Fibroblast of lung (primary cell): ENCODE measurements at regions not wholly inside any gene's neighbourhood (a gene's known extent, or its start where the extent isn't known, plus 50 kb on each side); places are given as distances from the start of the nearest gene placed in this dataset.

Experiments used
- DNase-seq, 2 donors: peaks; one replicate each; pipeline versions ENCODE4 v3.0.0 to v3.0.0-alpha.2; 2010; ENCODE audit warnings: low read depth in 2 of 2
- H2AFZ ChIP-seq: 2 replicates; pipeline ENCODE4 v1.5.1; 2012; ENCODE audit warnings: low read length, control low read depth, inconsistent platforms
- H3K27ac ChIP-seq: 2 replicates; pipeline ENCODE4 v1.5.1; 2011; ENCODE audit warnings: low read length, control low read depth; ENCODE audit not compliant: insufficient read depth
- H3K27me3 ChIP-seq: 2 replicates; pipeline ENCODE4 v1.5.1; 2011; ENCODE audit warnings: mild to moderate bottlenecking, low read length; ENCODE audit not compliant: control insufficient read depth, insufficient read depth
- H3K36me3 ChIP-seq: 2 replicates; pipeline ENCODE4 v1.5.1; 2011; ENCODE audit warnings: low read length; ENCODE audit not compliant: control insufficient read depth, insufficient read depth
- H3K4me1 ChIP-seq: 2 replicates; pipeline ENCODE4 v1.5.1; 2011; ENCODE audit warnings: low read length; ENCODE audit not compliant: control insufficient read depth, insufficient read depth; ENCODE audit errors: extremely low read depth
- H3K4me2 ChIP-seq: 2 replicates; pipeline ENCODE4 v1.5.1; 2011; ENCODE audit warnings: low read length, control low read depth; ENCODE audit not compliant: insufficient read depth; ENCODE audit errors: extremely low read depth
- H3K4me3 ChIP-seq, 4 experiments: fragments of 200-600 bp in 1 of 4; sonication (generic) in 1 of 4; replicated peaks in 1 of 4; 2 replicates each; pipeline ENCODE4 v1.5.1; 2011 to 2016; ENCODE audit warnings: low read length in 4 of 4, low read depth in 3 of 4, mild to moderate bottlenecking in 3 of 4, control low read depth in 2 of 4, inconsistent platforms in 1 of 4, mixed read lengths in 1 of 4; ENCODE audit not compliant: insufficient read depth in 1 of 4; ENCODE audit errors: control extremely low read depth in 1 of 4
- H3K79me2 ChIP-seq: 2 replicates; pipeline ENCODE4 v1.5.1; 2012; ENCODE audit warnings: mild to moderate bottlenecking, low read length, inconsistent platforms; ENCODE audit not compliant: control insufficient read depth, insufficient read depth
- H3K9ac ChIP-seq: 2 replicates; pipeline ENCODE4 v1.5.1; 2011; ENCODE audit warnings: mild to moderate bottlenecking, low read length, control low read depth; ENCODE audit not compliant: insufficient read depth
- H3K9me3 ChIP-seq: 2 replicates; pipeline ENCODE4 v1.5.1; 2012; ENCODE audit warnings: low read depth, low read length; ENCODE audit not compliant: control insufficient read depth, insufficient read depth
- H4K20me1 ChIP-seq: 2 replicates; pipeline ENCODE4 v1.5.1; 2011; ENCODE audit warnings: low read length; ENCODE audit not compliant: control insufficient read depth, insufficient read depth; ENCODE audit errors: extremely low read depth
- EZH2 ChIP-seq: IDR thresholded peaks from 2 replicates; pipeline ENCODE4 v1.5.1; 2012; ENCODE audit warnings: low read length, control low read depth, mild to moderate bottlenecking; ENCODE audit errors: missing control alignments
- TF ChIP-seq, protein P1 (sequence below), 2 donors: IDR thresholded peaks in 1 of 2; conservative IDR thresholded peaks in 1 of 2; 1 replicate in 1 of 2; 2 replicates in 1 of 2; pipeline ENCODE4 v1.5.1; 2011 to 2012; ENCODE audit warnings: low read length in 2 of 2, control low read depth in 1 of 2, inconsistent platforms in 1 of 2, low read depth in 1 of 2, mild to moderate bottlenecking in 1 of 2

DNA sequence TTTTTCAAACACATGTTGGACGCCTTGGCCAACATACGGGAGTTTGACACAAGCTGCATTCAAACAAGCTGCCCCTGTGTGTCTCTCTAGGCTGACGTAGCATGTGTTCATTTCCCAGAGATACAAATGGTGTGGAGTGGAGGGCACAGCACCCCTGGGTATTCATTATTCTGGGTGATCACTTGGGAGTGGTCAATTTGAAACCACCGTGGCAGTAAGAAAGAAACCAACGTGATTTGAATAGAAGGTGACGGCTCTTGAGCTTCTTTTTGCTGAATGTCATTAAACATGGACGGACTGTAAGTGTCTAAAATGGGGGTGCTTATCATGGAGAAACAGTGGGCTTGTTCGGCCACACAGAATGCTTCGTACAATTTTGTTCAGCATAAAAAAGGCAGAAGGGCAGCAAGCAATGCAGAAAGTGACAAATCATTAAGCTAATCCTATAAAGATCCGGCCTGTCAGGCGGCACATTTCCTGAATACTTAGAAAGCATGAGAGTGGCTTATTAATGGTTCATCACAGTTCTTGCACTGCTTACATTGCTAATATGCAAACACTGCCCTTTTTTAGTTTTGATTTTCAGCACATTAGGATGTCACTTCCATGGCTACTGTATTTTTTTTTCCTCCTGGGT lies 1261.9 kb upstream of the CITED2 start:
- H3K79me2 ChIP-seq, result no peaks in the 10 kb centered on the region
- no peak for DNase-seq
- no peak overlapping the region for H3K4me3 ChIP-seq
- no peak overlapping the region for H3K9ac ChIP-seq
- H4K20me1 ChIP-seq, result no peaks in the 10 kb centered on the region
- no peaks in the 10 kb centered on the region for H3K4me1 ChIP-seq
- no peaks in the 10 kb centered on the region for H3K36me3 ChIP-seq
- H3K9me3 ChIP-seq, result no peaks in the 10 kb centered on the region
- no peak overlapping the region for H3K4me2 ChIP-seq
- H3K27ac ChIP-seq, result no peak overlapping the region
- TF ChIP-seq, protein P1, sequence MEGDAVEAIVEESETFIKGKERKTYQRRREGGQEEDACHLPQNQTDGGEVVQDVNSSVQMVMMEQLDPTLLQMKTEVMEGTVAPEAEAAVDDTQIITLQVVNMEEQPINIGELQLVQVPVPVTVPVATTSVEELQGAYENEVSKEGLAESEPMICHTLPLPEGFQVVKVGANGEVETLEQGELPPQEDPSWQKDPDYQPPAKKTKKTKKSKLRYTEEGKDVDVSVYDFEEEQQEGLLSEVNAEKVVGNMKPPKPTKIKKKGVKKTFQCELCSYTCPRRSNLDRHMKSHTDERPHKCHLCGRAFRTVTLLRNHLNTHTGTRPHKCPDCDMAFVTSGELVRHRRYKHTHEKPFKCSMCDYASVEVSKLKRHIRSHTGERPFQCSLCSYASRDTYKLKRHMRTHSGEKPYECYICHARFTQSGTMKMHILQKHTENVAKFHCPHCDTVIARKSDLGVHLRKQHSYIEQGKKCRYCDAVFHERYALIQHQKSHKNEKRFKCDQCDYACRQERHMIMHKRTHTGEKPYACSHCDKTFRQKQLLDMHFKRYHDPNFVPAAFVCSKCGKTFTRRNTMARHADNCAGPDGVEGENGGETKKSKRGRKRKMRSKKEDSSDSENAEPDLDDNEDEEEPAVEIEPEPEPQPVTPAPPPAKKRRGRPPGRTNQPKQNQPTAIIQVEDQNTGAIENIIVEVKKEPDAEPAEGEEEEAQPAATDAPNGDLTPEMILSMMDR (conservative IDR thresholded peaks at IDR 0.05 in 1 of 2, IDR thresholded peaks at IDR 0.05 in 1 of 2; ENCODE audit: low read depth in 1 of 2, low read length in 2 of 2), result no peak
- no peak for TF ChIP-seq EZH2
- no peak overlapping the region for H2AFZ ChIP-seq
- H3K27me3 ChIP-seq, result no peaks in the 10 kb centered on the region

DNA sequence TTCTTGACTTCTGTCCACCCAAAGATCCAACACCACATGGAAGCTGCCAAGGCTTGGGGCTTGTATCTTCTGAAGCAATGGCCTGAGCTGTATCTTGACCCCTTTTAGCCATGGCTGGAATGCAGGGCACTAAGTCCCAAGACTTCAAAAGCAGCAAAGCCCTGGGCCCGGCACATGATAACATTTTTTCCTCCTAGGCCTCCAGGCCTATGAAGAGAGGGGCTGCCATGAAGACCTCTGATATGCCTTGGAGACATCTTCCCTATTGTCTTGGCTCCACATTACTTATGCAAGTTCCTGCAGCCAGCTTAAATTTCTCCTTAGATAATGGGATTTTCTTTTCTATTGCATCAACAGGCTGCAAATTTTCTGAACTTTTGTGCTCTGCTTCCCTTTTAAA lies 1252.6 kb upstream of the CITED2 start:
- no peaks in the 10 kb centered on the region for H3K79me2 ChIP-seq
- TF ChIP-seq, protein P1 (conservative IDR thresholded peaks at IDR 0.05 in 1 of 2, IDR thresholded peaks at IDR 0.05 in 1 of 2; ENCODE audit: low read depth in 1 of 2, low read length in 2 of 2), result no peak
- no peak for TF ChIP-seq EZH2
- H3K27me3 ChIP-seq, result no peaks in the 10 kb centered on the region
- no peak overlapping the region for H3K9ac ChIP-seq
- no peak overlapping the region for H2AFZ ChIP-seq
- no peaks in the 10 kb centered on the region for H3K36me3 ChIP-seq
- H3K4me2 ChIP-seq, result no peak overlapping the region
- H3K4me3 ChIP-seq, result no peak overlapping the region
- H3K4me1 ChIP-seq, result no peaks in the 10 kb centered on the region
- H4K20me1 ChIP-seq, result no peaks in the 10 kb centered on the region
- H3K27ac ChIP-seq, result no peak overlapping the region
- no peaks in the 10 kb centered on the region for H3K9me3 ChIP-seq
- DNase-seq, result no peak

DNA sequence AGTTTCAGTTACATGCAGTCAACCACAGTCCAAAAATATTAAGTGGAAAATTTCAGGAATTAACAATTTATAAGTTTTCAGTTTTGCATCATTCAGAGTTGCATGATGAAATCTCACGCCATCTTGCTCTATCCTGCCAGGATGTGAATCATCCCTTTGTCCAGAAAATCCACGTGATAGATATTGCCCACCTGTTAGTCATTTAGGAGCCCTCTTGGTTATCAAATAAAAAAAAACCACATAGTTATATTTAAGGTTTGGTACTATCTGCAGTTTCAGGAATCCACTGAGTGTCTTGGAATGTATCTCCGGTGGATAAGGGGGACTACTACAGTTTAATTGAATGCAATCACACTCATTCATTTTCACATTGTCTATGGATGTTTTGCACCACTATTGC lies 1249.0 kb upstream of the CITED2 start:
- Histone ChIP-seq H3K4me1 (no peaks in the 10 kb centered on the region), H3K79me2 (no peaks in the 10 kb centered on the region), H4K20me1 (no peaks in the 10 kb centered on the region), H3K36me3 (no peaks in the 10 kb centered on the region), H3K4me3 (no peak overlapping the region), H3K4me2 (peak overlapping the region; percentile 3), H2AFZ (no peak overlapping the region), H3K27ac (no peak overlapping the region), H3K9ac (no peak overlapping the region), H3K9me3 (no peaks in the 10 kb centered on the region), H3K27me3 (no peaks in the 10 kb centered on the region)
- no peak for TF ChIP-seq EZH2
- TF ChIP-seq, protein P1 (conservative IDR thresholded peaks at IDR 0.05 in 1 of 2, IDR thresholded peaks at IDR 0.05 in 1 of 2; ENCODE audit: low read depth in 1 of 2, low read length in 2 of 2), result no peak
- peak; percentile 79 to 92 for DNase-seq
